HCT116 (cell line): ENCODE measurements at regions not wholly inside any gene's neighbourhood (a gene's known extent, or its start where the extent isn't known, plus 50 kb on each side); places are given as distances from the start of the nearest gene placed in this dataset.

Experiments
- ATAC-seq: fragments of 200-7000 bp; cut with Tn5 transposase; 2 replicates; pipeline ENCODE4 v1.9.1; 2020; ENCODE audit warnings: mild to moderate bottlenecking, moderate library complexity
- BruUV-seq: library from RNA; stranded (reverse); fragments of 400-500 nt; replicated peaks from 2 replicates; lab custom pipeline; 2021; lab: Mats Ljungman, UMichigan
- CTCF ChIA-PET: fragments of 300-600 bp; sonication (Branson Sonifier 250); formaldehyde crosslinking; loops from one replicate; lab custom pipeline; 2021; ENCODE audit warnings: antibody characterized with exemption; lab: Charles Lee
- POLR2A ChIA-PET: fragments of 300-600, 350-600 bp; sonication (Branson Sonifier 250); formaldehyde crosslinking; loops from one replicate; lab custom pipeline; 2021; ENCODE audit warnings: antibody characterized with exemption; lab: Charles Lee
- RAD21 ChIA-PET, 2 experiments: fragments of 300-600 bp; sonication (Branson Sonifier 250); formaldehyde crosslinking; loops; one replicate each; lab custom pipeline; 2023; ENCODE audit warnings: low total read pairs in 2 of 2; ENCODE audit not compliant: uncharacterized antibody in 2 of 2, unreplicated experiment in 2 of 2, low non-redundant PET in 1 of 2; lab: Charles Lee
- DNase-seq: peaks from one replicate; pipeline ENCODE4 v3.0.0-alpha.2; 2010; ENCODE audit warnings: low read depth, low spot score
- H2AFZ ChIP-seq: fragments of 200-600 bp; shearing (Covaris generic), sonication (generic); 2 replicates; pipeline ENCODE4 v1.6.1; 2017; ENCODE audit warnings: low read depth, mixed run types, mixed read lengths, antibody characterized with exemption, low read length; ENCODE audit not compliant: poor library complexity, severe bottlenecking
- H3K27ac ChIP-seq: 2 replicates; pipeline ENCODE4 v1.5.1; 2012; ENCODE audit warnings: low read depth, low read length
- H3K27me3 ChIP-seq: fragments of 200-600 bp; sonication (generic); 2 replicates; pipeline ENCODE4 v1.6.1; 2016; ENCODE audit warnings: mixed run types, low read length, mixed read lengths; ENCODE audit not compliant: insufficient read depth
- H3K36me3 ChIP-seq, 2 experiments: fragments of 200-500 bp in 1 of 2; fragments of 200-600 bp in 1 of 2; sonication (Bioruptor generic) in 1 of 2; sonication (generic) in 1 of 2; 2 replicates each; pipeline versions ENCODE4 v1.5.1 to v1.6.1; 2014 to 2016; ENCODE audit warnings: low read length in 2 of 2, inconsistent platforms in 1 of 2, mixed read lengths in 1 of 2, mixed run types in 1 of 2; ENCODE audit not compliant: insufficient read depth in 2 of 2, control insufficient read depth in 1 of 2
- H3K4me1 ChIP-seq, 2 experiments: fragments of 200-600 bp in 1 of 2; sonication (generic) in 1 of 2; 2 replicates each; pipeline versions ENCODE4 v1.5.1 to v1.6.1; 2012 to 2017; ENCODE audit warnings: low read length in 2 of 2, inconsistent platforms in 1 of 2, mild to moderate bottlenecking in 1 of 2, mixed read lengths in 1 of 2, mixed run types in 1 of 2, moderate library complexity in 1 of 2; ENCODE audit not compliant: insufficient read depth in 2 of 2, control insufficient read depth in 1 of 2
- H3K4me2 ChIP-seq: fragments of 200-600 bp; sonication (generic); 2 replicates; pipeline ENCODE4 v1.6.1; 2017; ENCODE audit warnings: mixed run types, low read length, mixed read lengths
- H3K4me3 ChIP-seq, 2 experiments: fragments of 200-600 bp in 1 of 2; sonication (generic) in 1 of 2; replicated peaks in 1 of 2; 2 replicates each; pipeline ENCODE4 v1.5.1; 2011 to 2016; ENCODE audit warnings: low read length in 2 of 2, control low read depth in 1 of 2, low read depth in 1 of 2, mild to moderate bottlenecking in 1 of 2, mixed read lengths in 1 of 2, mixed run types in 1 of 2
- H3K79me2 ChIP-seq: fragments of 200-600 bp; sonication (generic); 2 replicates; pipeline ENCODE4 v1.6.1; 2017; ENCODE audit warnings: mild to moderate bottlenecking, mixed run types, low read length, moderate library complexity, mixed read lengths; ENCODE audit not compliant: insufficient read depth
- H3K9ac ChIP-seq: fragments of 200-600 bp; sonication (generic); 2 replicates; pipeline ENCODE4 v1.6.1; 2016; ENCODE audit warnings: low read length, mixed read lengths
- H3K9me2 ChIP-seq: fragments of 200-600 bp; sonication (generic), shearing (Covaris generic); 2 replicates; pipeline ENCODE4 v1.6.1; 2017; ENCODE audit warnings: mixed run types, mild to moderate bottlenecking, moderate library complexity; ENCODE audit not compliant: insufficient read depth
- H3K9me3 ChIP-seq, 2 experiments: fragments of 200-500 bp in 1 of 2; fragments of 200-600 bp in 1 of 2; sonication (Bioruptor generic) in 1 of 2; sonication (generic) in 1 of 2; 2 replicates each; pipeline ENCODE4 v1.6.1; 2014 to 2017; ENCODE audit warnings: low read length in 2 of 2, mixed read lengths in 2 of 2, inconsistent platforms in 1 of 2, low read depth in 1 of 2, mild to moderate bottlenecking in 1 of 2, mixed run types in 1 of 2, moderate library complexity in 1 of 2; ENCODE audit not compliant: control insufficient read depth in 1 of 2, insufficient read depth in 1 of 2
- H4K20me1 ChIP-seq: fragments of 200-600 bp; sonication (generic), shearing (Covaris generic); 2 replicates; pipeline ENCODE4 v1.6.1; 2017; ENCODE audit warnings: mixed run types, mild to moderate bottlenecking, moderate library complexity; ENCODE audit not compliant: insufficient read depth
- ATF3 ChIP-seq: IDR thresholded peaks from 2 replicates; pipeline ENCODE4 v1.6.1; 2012
- CBX3 ChIP-seq: IDR thresholded peaks from 2 replicates; pipeline ENCODE4 v1.6.1; 2012; ENCODE audit warnings: low read depth
- EGR1 ChIP-seq: IDR thresholded peaks from 2 replicates; pipeline ENCODE4 v1.6.1; 2012; ENCODE audit warnings: low read depth
- ELF1 ChIP-seq: IDR thresholded peaks from 2 replicates; pipeline ENCODE4 v1.6.1; 2012; ENCODE audit warnings: low read depth, borderline replicate concordance
- EZH2 ChIP-seq: fragments of 200-600 bp; sonication (generic); IDR thresholded peaks from 2 replicates; pipeline ENCODE4 v1.6.1; 2017; ENCODE audit warnings: antibody characterized with exemption, mixed run types
- EZH2phosphoT487 ChIP-seq: fragments of 200-600 bp; IDR thresholded peaks from 2 replicates; pipeline ENCODE4 v1.6.1; 2018; ENCODE audit warnings: antibody characterized with exemption, borderline replicate concordance
- FOSL1 ChIP-seq: IDR thresholded peaks from 2 replicates; pipeline ENCODE4 v1.6.1; 2012; ENCODE audit warnings: low read depth
- JUND ChIP-seq: IDR thresholded peaks from 2 replicates; pipeline ENCODE4 v1.6.1; 2012
- MAX ChIP-seq: IDR thresholded peaks from 2 replicates; pipeline ENCODE4 v1.6.1; 2012
- POLR2A ChIP-seq: IDR thresholded peaks from 2 replicates; pipeline ENCODE4 v1.7.0; 2011; ENCODE audit warnings: borderline replicate concordance; ENCODE audit not compliant: insufficient read depth, insufficient read length; ENCODE audit errors: extremely low read depth
- POLR2AphosphoS5 ChIP-seq: IDR thresholded peaks from 2 replicates; pipeline ENCODE4 v1.6.1; 2011; ENCODE audit warnings: mild to moderate bottlenecking, low read depth, low read length, moderate library complexity
- RAD21 ChIP-seq: IDR thresholded peaks from 2 replicates; pipeline ENCODE4 v1.6.1; 2012; ENCODE audit warnings: low read depth, mild to moderate bottlenecking
- SIN3A ChIP-seq: IDR thresholded peaks from 2 replicates; pipeline ENCODE4 v1.6.1; 2012; ENCODE audit warnings: low read depth
- SP1 ChIP-seq: IDR thresholded peaks from 2 replicates; pipeline ENCODE4 v1.6.1; 2012; ENCODE audit warnings: low read depth
- SRF ChIP-seq: IDR thresholded peaks from 2 replicates; pipeline ENCODE4 v1.6.1; 2012; ENCODE audit warnings: low read depth
- TCF7L2 ChIP-seq: IDR thresholded peaks from 2 replicates; pipeline ENCODE4 v1.7.0; 2011; ENCODE audit warnings: borderline replicate concordance, inconsistent platforms; ENCODE audit not compliant: insufficient read depth, insufficient read length; ENCODE audit errors: extremely low read depth
- YY1 ChIP-seq: IDR thresholded peaks from 2 replicates; pipeline ENCODE4 v1.6.1; 2011; ENCODE audit warnings: low read length, low read depth, moderate library complexity, mild to moderate bottlenecking; ENCODE audit not compliant: insufficient replicate concordance; ENCODE audit errors: extremely low read depth
- ZBTB33 ChIP-seq: IDR thresholded peaks from 2 replicates; pipeline ENCODE4 v1.6.1; 2011; ENCODE audit warnings: mild to moderate bottlenecking, low read length, moderate library complexity; ENCODE audit not compliant: insufficient replicate concordance; ENCODE audit errors: extremely low read depth
- ZFX ChIP-seq: fragments of 450-650 bp; IDR thresholded peaks from 2 replicates; pipeline ENCODE4 v1.6.1; 2017
- intact Hi-C: fragments of 100-400 bp; cut with micrococcal nuclease; formaldehyde crosslinking; loops from 2 replicates; pipeline ENCODE4 v1.10.0; 2022

GRCh38 chr2:16245481-16246054 is 305.2 kb downstream of the MYCN start (continued):
- TF ChIP-seq ZFX: no peak
- TF ChIP-seq POLR2AphosphoS5: no peak
- no peak for TF ChIP-seq ATF3
- TF ChIP-seq CBX3: no peak
- no peak for TF ChIP-seq MAX
- no peak for TF ChIP-seq YY1
- no peak for TF ChIP-seq SRF
- no peak for TF ChIP-seq EZH2
- no peak for TF ChIP-seq EZH2phosphoT487
- no peak for TF ChIP-seq RAD21
- no peak for TF ChIP-seq EGR1

DNA sequence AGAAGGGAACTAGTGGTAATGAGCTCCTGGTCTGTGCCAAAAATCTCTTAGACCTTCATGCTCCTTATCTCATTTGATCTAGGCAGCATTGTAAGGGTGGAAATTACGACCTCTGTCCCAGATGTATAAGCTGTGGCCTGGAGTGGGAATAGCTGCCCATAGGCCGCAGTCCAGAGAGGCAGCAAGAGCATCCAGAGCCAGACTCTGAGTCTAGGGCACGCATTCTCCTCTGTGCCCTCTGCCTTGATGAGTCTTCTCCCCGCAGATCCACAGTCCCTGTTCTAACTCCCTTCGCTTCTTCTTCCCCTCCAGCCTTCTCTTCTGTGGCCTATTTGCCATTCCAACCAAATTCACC is 304.6 kb downstream of the MYCN start:
- ChIA-PET RAD21 (no interaction called here), POLR2A (no interaction called here), CTCF (no interaction called here)
- no peaks in the 10 kb centered on the region for H3K9me2 ChIP-seq
- H3K4me3 ChIP-seq: no peak overlapping the region
- no peaks in the 10 kb centered on the region for H3K36me3 ChIP-seq
- H3K27me3 ChIP-seq: peaks cover 18% of the 10 kb centered on the region
- no peak overlapping the region for H3K4me2 ChIP-seq
- ATAC-seq (no peak), DNase-seq (no peak)
- no peaks in the 10 kb centered on the region for H3K9me3 ChIP-seq
- TF ChIP-seq SIN3A (no peak), SP1 (no peak), ELF1 (no peak), EZH2phosphoT487 (no peak), JUND (no peak), POLR2A (no peak), EGR1 (no peak), FOSL1 (no peak), ZFX (no peak), EZH2 (no peak), POLR2AphosphoS5 (no peak), ZBTB33 (no peak), ATF3 (no peak), TCF7L2 (no peak), RAD21 (no peak), YY1 (no peak), CBX3 (no peak), SRF (no peak)
- BruUV-seq: no TSS peak
- no peak overlapping the region for H3K9ac ChIP-seq
- intact Hi-C loops: no loop called here
- no peaks in the 10 kb centered on the region for H3K79me2 ChIP-seq
- H3K4me1 ChIP-seq: no peaks in the 10 kb centered on the region
- H4K20me1 ChIP-seq: no peaks in the 10 kb centered on the region
- no peak overlapping the region for H2AFZ ChIP-seq
- H3K27ac ChIP-seq: no peak overlapping the region
